PC-9 (cell line): ENCODE measurements at regions not wholly inside any gene's neighbourhood (a gene's known extent, or its start where the extent isn't known, plus 50 kb on each side); places are given as distances from the start of the nearest gene placed in this dataset.

Experiments used
- EZH2 ChIP-seq: fragments of 200-600 bp; sonication (generic); IDR thresholded peaks from 2 replicates; pipeline ENCODE4 v1.8.0; 2017; ENCODE audit warnings: antibody characterized with exemption, low read depth
- TF ChIP-seq, protein P1 (sequence below): fragments of 200-600 bp; sonication (generic); conservative IDR thresholded peaks from 2 replicates; pipeline ENCODE4 v1.6.1; 2017; ENCODE audit warnings: mixed run types, antibody characterized with exemption, mild to moderate bottlenecking, moderate library complexity

DNA sequence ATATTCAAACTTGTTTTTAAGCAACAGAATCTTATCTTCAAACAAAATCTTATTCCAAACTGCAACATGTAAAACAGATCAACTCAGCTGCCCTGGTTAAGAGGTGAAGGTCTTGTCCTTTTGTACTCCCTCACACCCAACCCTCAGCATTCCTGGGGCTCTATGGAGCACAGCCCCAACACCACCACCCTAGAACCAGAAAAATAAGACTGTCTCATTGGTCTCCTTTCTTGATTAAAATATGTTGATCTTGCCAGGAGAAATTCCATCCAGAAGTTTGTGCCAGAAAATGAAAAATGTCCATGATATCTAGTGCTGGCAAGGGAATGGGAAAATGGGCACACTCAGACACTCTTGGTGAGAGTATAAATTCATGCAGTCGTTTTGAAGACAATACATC is 62.1 kb upstream of the TMEM17 start:
- TF ChIP-seq, protein P1, sequence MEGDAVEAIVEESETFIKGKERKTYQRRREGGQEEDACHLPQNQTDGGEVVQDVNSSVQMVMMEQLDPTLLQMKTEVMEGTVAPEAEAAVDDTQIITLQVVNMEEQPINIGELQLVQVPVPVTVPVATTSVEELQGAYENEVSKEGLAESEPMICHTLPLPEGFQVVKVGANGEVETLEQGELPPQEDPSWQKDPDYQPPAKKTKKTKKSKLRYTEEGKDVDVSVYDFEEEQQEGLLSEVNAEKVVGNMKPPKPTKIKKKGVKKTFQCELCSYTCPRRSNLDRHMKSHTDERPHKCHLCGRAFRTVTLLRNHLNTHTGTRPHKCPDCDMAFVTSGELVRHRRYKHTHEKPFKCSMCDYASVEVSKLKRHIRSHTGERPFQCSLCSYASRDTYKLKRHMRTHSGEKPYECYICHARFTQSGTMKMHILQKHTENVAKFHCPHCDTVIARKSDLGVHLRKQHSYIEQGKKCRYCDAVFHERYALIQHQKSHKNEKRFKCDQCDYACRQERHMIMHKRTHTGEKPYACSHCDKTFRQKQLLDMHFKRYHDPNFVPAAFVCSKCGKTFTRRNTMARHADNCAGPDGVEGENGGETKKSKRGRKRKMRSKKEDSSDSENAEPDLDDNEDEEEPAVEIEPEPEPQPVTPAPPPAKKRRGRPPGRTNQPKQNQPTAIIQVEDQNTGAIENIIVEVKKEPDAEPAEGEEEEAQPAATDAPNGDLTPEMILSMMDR, result no peak
- TF ChIP-seq EZH2, result no peak
